ENCODE measurements at regions not wholly inside any gene's neighbourhood (a gene's known extent, or its start where the extent isn't known, plus 50 kb on each side); places are given as distances from the start of the nearest gene placed in this dataset.

DNA sequence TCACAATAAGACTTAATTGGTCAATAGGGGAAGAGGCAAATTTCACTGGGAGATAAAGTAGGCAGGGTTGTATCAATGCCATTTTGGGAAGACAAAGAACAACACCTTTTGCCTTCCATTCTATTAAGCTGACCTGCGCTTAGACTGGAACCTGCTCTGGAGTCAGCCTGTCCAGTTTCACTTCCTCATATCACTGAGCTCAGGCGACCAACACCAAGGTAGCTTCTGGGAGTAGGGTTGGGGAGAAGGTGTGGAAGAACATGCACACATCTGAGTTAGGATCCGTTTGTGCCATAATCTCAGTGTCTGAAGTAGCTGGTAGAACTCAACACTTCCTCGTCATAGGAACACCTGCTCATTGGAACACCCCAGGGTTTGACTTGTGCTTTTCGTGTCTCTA lies 527.4 kb upstream of the IGFBP3 start:
- DNase-seq (ENCODE audit: low read depth in 2 of 2), result no peak

DNA sequence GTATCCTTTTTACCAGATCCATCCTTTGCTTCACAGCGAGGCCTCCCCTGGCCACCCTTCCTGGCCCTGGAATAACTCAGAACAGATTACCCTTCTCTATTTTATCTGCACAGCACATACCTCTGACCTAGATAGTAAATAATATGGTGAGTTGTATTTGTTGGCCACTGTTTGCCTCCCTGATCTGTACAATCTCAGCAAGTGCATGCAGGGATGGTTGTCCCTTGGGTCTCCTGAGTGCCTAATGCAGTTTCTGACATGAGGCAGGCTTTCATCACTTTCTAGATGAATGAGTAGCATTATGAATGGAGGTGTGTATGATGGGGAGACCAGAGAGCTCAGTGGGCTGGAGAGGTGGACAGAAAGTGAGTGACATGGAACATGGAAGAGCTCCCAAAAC lies 525.1 kb upstream of the IGFBP3 start:
- no peak for DNase-seq (ENCODE audit: low read depth in 2 of 2)

GRCh38 chr7:46444256-46444655 lies 523.2 kb upstream of the IGFBP3 start:
- no peak for DNase-seq (ENCODE audit: low read depth in 2 of 2)

DNA sequence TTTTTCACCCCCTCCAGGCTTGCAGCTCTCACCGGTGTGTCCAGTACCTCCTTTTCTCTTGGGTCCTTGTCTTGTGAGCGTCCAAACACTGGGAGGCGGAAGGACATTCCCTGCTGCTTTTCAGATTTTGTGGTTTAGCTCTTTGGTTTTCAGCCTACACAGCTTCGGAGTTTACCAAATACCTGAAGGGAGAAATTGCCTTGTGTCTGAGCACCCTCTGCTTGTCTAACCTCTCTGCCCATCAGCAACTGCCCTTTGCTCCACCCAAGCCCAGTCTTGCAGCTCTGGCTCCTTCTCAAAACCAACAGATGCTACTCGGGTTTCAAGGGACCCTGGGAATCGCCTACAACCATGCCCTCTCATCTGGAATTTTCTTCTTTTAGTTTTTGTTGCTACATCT lies 519.1 kb upstream of the IGFBP3 start:
- DNase-seq (ENCODE audit: low read depth in 2 of 2), result no peak

GRCh38 chr7:46432708-46433107 lies 511.6 kb upstream of the IGFBP3 start:
- no peak for DNase-seq (ENCODE audit: low read depth in 2 of 2)

DNA sequence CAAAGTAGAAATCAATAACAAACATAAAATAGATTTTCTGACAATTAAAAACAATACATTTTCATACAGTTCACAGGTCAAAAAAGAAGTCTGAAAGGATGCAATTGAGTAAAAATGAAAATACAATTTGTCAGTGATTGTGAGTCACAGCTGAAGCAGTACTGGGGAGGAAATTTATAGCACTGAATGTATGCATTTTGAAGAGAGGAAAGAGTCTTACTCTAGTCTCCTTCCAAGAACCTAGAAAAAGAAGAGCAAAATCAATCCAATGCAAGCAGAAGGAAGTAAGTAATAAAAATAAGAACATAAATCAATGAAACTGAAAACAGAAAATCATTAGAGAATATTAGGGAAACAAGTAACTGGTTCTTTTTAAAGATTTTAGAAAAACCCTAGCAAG lies 507.2 kb upstream of the IGFBP3 start:
- no peak for DNase-seq (ENCODE audit: low read depth in 2 of 2)

- no peak for DNase-seq (ENCODE audit: low read depth in 2 of 2)
These were observed 503.9 kb upstream of the IGFBP3 start for GRCh38 chr7:46424934-46425333.

DNA sequence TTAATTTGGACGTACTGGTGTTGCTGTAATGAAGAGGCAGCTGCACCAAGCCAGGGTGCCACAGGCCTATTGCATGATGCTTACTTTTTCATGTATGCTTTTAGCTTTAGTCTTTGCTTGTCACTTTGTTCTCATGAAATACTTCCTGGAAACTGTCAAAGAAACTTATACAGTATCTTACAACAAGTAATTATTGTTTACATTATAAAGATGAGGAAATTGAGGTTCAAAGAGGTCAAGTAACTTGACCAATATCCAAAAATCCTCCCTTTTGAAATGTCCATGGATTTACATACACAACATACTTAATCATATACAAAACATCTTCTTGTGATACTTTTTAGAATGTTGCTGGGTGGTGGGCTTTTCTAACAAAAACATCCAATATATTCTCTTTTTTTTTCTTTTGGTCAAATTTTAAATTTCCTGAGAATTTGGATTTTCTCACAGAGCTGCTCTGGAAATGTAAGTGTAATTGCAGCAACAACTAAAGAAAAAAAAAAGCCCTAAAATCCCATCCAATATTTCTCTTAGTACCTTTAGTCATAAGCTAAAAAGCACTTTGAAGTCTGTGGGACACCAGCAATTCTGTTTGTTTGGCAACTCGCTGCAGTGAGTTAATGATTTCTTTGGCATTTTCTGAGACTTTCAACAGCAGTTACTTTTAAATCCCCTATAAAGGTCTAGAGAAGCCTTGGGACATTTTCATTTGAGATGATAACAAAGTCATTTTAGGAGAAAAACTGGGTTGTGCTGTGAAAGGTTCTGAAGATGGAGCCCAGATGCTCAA lies 500.6 kb upstream of the IGFBP3 start:
- no peak for DNase-seq (ENCODE audit: low read depth in 2 of 2)

GRCh38 chr7:46414946-46415345 lies 493.9 kb upstream of the IGFBP3 start:
- no peak for DNase-seq (ENCODE audit: low read depth in 2 of 2)

GRCh38 chr7:46411236-46411635 lies 490.2 kb upstream of the IGFBP3 start:
- DNase-seq (ENCODE audit: low read depth in 2 of 2), result no peak

- no peak for DNase-seq (ENCODE audit: low read depth in 2 of 2)
These were observed 486.1 kb upstream of the IGFBP3 start for GRCh38 chr7:46407125-46407524.

- DNase-seq (ENCODE audit: low read depth in 2 of 2), result no peak
These were observed 476.5 kb upstream of the IGFBP3 start for GRCh38 chr7:46397591-46397990.

DNA sequence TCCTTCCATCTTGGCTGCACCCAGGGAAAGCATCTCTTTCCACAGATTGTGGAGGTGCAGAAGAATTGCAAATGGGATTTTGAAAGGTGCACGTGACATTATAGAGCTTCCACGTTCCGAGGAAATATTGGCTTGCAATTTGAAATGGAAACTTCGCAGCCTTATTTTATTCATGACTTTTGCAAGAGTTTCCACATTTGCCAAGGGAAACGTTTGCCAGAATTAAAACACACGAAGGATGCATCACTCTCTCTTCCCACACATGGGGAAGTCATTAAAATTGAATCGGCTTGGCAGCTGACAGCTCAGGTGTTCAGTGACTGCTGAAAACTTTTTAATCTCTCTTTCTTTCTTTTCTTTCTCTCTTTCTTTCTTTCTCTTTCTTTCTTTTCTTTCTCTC lies 475.4 kb upstream of the IGFBP3 start:
- DNase-seq (ENCODE audit: low read depth in 2 of 2), result no peak

- no peak for DNase-seq (ENCODE audit: low read depth in 2 of 2)
These were observed 472.1 kb upstream of the IGFBP3 start for GRCh38 chr7:46393142-46393541.

DNA sequence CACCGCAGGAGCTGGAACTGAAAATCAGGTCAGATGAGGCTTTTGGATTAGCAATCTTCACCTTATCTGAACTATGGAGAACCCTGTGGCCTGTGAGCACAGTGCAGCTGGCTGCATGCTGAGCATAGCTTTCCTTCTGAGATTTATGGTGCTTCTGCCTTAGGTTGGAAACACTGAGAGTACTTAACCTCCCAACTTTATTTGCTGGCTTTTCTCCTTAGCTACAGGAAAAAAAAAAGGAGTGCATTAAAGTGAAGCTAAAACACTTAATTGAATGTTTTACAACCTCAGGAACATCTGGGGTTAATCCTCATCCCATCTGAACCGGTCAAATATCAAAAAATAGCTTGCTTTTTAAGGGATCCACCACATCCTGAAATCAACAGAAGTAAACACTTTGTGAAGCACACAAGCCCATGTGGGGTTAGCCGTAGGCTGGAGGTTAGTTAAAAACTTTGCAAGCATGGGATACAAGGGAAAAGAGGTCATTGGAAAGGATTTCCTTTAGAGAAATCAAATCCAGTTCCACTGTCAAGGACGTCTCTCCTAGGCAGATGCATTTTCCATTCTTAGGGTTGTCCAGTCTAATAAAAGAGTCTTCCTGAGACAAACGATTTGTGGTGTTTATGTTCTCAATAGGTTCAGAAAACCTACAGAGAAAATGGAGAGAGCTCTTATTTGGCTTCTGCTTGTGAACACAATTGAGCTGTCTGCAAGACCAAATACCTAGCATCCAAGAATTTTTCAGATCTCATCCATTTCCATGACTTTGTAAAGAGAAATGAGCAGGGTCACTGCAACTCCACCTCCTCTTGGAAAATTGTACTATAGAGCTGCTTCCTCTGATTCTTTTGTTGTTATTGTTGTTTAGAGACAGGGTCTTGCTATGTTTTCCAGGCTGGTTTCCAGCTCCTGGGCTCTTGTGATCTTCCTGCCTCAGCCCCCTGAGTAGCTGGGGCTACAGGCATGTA lies 470.4 kb upstream of the IGFBP3 start:
- no peak for DNase-seq (ENCODE audit: low read depth in 2 of 2)

DNA sequence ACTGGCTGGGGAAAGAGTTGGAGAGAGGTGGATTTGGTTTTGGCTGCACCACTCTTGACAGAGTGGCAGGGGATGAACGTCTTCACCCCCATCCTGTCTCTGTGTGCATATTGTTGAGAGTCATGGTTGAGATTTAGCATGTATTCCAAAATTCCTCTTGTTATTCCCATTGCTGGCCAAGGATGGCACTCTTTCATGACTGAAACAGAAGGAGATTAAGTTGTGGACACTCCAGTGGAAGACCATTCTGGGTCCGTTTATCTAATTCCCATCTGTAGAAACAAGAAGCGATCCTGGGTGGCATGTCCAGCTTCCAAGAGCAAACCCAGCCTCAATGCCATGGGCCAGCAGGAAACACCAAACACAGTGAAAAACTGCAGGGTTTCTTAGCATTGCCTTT lies 469.0 kb upstream of the IGFBP3 start:
- DNase-seq (ENCODE audit: low read depth in 2 of 2), result no peak

DNA sequence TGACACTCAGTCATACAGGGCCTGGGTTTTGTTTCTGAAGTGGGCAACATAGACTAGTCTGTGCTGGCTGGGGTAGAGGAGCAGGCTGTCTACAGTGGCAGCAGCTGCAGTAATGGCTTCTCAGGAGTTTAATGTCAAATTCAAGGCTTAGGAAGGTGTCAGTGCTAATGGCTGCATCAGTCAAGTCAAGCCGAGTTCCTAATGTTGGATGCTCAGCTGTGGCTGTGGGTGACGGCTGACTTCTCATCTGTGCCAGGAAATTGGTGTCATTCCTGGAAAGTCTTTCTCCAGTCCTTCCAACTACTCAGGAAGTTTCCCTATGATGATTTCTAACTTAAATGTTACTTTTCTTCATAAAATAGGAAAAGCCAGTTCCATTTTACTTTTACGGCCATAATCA lies 468.1 kb upstream of the IGFBP3 start:
- DNase-seq (ENCODE audit: low read depth in 2 of 2), result no peak

DNA sequence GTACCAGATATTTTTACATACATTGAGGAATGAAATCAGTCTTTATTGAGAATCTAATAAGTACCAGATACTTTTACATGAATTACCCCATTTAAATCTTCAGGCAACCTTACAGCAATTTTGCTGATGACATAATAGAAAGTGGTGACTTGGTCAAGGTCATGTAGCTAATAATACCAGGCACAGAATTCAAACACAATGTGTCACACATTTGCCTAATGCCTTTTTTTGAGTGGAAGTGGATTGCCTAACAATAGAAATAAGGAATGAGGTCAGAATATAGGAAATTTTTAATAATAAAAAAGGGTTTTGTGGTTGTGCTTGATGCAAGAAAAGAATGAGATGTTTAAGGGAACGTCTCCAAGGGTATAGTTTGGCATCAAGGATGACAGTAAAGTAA lies 466.6 kb upstream of the IGFBP3 start:
- no peak for DNase-seq (ENCODE audit: low read depth in 2 of 2)

GRCh38 chr7:46386428-46387399 lies 465.6 kb upstream of the IGFBP3 start:
- no peak for DNase-seq (ENCODE audit: low read depth in 2 of 2)

GRCh38 chr7:46385662-46386309 lies 464.7 kb upstream of the IGFBP3 start:
- no peak for DNase-seq (ENCODE audit: low read depth in 2 of 2)

- no peak for DNase-seq (ENCODE audit: low read depth in 2 of 2)
These were observed 462.5 kb upstream of the IGFBP3 start for GRCh38 chr7:46383605-46384004.

Measured in stimulated activated CD8-positive, alpha-beta memory T cell treated with anti-CD3 and anti-CD28 coated beads, Interleukin-2, amount 100 ng/mL, for 48 hours (primary cell).